MCF 10A (cell line): ENCODE measurements at regions not wholly inside any gene's neighbourhood (a gene's known extent, or its start where the extent isn't known, plus 50 kb on each side); places are given as distances from the start of the nearest gene placed in this dataset.
A peak's percentile ranks its signal among the peaks of the same experiment; 100 is the strongest.

Experiments used
- BruUV-seq: library from RNA; stranded (reverse); fragments of 400-500 nt; replicated peaks from 2 replicates; lab custom pipeline; 2021; lab: Mats Ljungman, UMichigan
- CTCF ChIA-PET: fragments of 300-600 bp; sonication (Branson Sonifier 250); formaldehyde crosslinking; extraction: SDS; loops from one replicate; lab custom pipeline; 2021; ENCODE audit warnings: antibody characterized with exemption, inconsistent platforms; lab: Yijun Ruan, JAX
- POLR2A ChIA-PET: fragments of 300-600, 350-650 bp; sonication (Branson Sonifier 250); formaldehyde crosslinking; extraction: SDS; loops from one replicate; lab custom pipeline; 2020; ENCODE audit warnings: antibody characterized with exemption, inconsistent platforms; lab: Yijun Ruan, JAX
- DNase-seq: peaks from one replicate; pipeline ENCODE4 v3.0.0-alpha.2; 2018; ENCODE audit not compliant: unreplicated experiment
- H3K27ac Mint-ChIP-seq: one replicate; pipeline ENCODE4 v1.8.0; 2022; ENCODE audit warnings: mild to moderate bottlenecking, low read depth, mixed read lengths; ENCODE audit not compliant: unreplicated experiment
- H3K27me3 Mint-ChIP-seq: one replicate; pipeline ENCODE4 v1.8.0; 2022; ENCODE audit warnings: mixed read lengths; ENCODE audit not compliant: insufficient read depth, unreplicated experiment
- H3K36me3 Mint-ChIP-seq: one replicate; pipeline ENCODE4 v1.8.0; 2022; ENCODE audit warnings: mild to moderate bottlenecking, moderate library complexity, mixed read lengths; ENCODE audit not compliant: insufficient read depth, unreplicated experiment
- H3K4me1 Mint-ChIP-seq: one replicate; pipeline ENCODE4 v1.8.0; 2022; ENCODE audit warnings: mixed read lengths; ENCODE audit not compliant: insufficient read depth, unreplicated experiment
- H3K4me3 Mint-ChIP-seq: one replicate; pipeline ENCODE4 v1.8.0; 2022; ENCODE audit warnings: mild to moderate bottlenecking, moderate library complexity, mixed read lengths; ENCODE audit not compliant: unreplicated experiment
- H3K9me3 Mint-ChIP-seq: one replicate; pipeline ENCODE4 v1.8.0; 2022; ENCODE audit warnings: mixed read lengths; ENCODE audit not compliant: unreplicated experiment
- intact Hi-C: fragments of 100-400 bp; cut with micrococcal nuclease; formaldehyde crosslinking; loops from 2 replicates; pipeline ENCODE4 v1.14.1; 2022
- TF ChIP-seq, protein P1 (sequence below): fragments of 200-600 bp; IDR thresholded peaks from one replicate; pipeline ENCODE4 v1.8.0; 2022; ENCODE audit warnings: antibody characterized with exemption, mild to moderate bottlenecking; ENCODE audit not compliant: unreplicated experiment

DNA sequence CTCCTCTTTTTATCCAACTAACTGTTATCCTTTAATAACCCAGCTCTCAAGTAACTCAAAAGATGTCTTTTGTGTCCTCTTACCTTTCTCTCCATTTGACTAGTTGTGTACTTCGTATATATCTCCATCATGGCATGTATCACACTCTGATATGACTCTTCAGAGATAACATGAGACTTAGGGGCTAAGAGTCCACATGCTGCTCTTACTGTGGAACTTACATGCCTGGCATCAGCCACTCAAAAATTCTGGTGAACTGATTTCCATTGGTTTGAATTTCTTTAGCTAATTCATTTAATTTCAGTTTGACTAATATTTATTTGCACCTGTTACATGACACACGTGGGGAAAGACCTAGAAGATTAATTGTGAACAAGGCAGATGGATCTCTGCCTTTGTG, 317.3 kb downstream of the HS3ST1 start:
- POLR2A ChIA-PET, result no interaction called here
- H3K27ac Mint-ChIP-seq, result no peak overlapping the region

DNA sequence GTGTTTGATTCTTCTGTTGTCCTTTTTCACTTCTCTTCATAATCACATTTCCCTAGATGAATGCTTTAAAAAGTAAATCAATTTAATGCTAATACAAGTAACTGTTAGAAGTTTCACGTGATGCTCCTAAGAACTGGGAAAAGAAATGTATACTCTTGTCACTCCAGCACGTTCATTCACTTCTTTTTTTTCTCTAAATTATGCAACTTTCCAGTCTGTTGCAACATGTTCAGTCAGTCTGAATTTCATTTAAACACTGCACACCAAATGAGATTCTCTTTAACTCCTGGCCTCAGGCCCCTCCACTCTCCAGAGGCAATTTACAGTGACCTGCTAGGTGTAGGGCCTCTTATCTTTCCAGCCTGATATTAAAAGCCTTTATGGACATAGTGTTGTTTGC, 321.9 kb downstream of the HS3ST1 start:
- POLR2A ChIA-PET, result no interaction called here

More for the DNA sequence above, 317.3 kb downstream of the HS3ST1 start:
- intact Hi-C loops, result no loop called here
- TF ChIP-seq, protein P1, sequence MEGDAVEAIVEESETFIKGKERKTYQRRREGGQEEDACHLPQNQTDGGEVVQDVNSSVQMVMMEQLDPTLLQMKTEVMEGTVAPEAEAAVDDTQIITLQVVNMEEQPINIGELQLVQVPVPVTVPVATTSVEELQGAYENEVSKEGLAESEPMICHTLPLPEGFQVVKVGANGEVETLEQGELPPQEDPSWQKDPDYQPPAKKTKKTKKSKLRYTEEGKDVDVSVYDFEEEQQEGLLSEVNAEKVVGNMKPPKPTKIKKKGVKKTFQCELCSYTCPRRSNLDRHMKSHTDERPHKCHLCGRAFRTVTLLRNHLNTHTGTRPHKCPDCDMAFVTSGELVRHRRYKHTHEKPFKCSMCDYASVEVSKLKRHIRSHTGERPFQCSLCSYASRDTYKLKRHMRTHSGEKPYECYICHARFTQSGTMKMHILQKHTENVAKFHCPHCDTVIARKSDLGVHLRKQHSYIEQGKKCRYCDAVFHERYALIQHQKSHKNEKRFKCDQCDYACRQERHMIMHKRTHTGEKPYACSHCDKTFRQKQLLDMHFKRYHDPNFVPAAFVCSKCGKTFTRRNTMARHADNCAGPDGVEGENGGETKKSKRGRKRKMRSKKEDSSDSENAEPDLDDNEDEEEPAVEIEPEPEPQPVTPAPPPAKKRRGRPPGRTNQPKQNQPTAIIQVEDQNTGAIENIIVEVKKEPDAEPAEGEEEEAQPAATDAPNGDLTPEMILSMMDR, result no peak
- CTCF ChIA-PET, result no interaction called here
- Mint-ChIP-seq H3K4me3 (no peak overlapping the region), H3K27me3 (no peaks in the 10 kb centered on the region), H3K4me1 (no peaks in the 10 kb centered on the region), H3K9me3 (peaks cover 45% of the 10 kb centered on the region), H3K36me3 (no peaks in the 10 kb centered on the region)
- BruUV-seq, result no TSS peak
- DNase-seq, result no peak

DNA sequence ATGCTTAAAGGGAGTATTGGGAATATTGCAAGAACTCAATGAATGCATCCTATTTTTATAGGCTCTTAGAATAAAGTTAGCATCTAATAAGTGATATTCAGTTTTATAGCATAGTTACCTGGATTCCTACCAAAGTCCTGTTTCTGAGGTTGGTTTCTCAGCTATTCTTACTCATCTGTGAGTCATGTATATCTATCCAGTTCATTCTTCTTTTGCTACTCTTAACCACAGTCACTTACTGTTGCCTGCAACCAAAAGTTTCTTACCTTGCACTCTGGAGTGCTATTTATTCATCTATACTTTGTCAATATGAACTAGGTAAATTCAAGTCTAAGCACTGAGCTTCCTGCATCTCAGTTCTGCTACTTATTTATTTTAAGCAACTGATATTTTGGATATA, 322.5 kb downstream of the HS3ST1 start:
- no TSS peak for BruUV-seq
- peaks cover 43% of the 10 kb centered on the region for H3K9me3 Mint-ChIP-seq
- intact Hi-C loops, result no loop called here
- TF ChIP-seq, protein P1, result no peak
- ChIA-PET CTCF (no interaction called here), POLR2A (no interaction called here)
- H3K27ac Mint-ChIP-seq, result no peak overlapping the region
- peak; percentile 66 for DNase-seq
- H3K36me3 Mint-ChIP-seq, result no peaks in the 10 kb centered on the region
- H3K4me3 Mint-ChIP-seq, result no peak overlapping the region
- H3K27me3 Mint-ChIP-seq, result no peaks in the 10 kb centered on the region
- H3K4me1 Mint-ChIP-seq, result no peaks in the 10 kb centered on the region

More for the DNA sequence above, 321.9 kb downstream of the HS3ST1 start:
- CTCF ChIA-PET, result no interaction called here
- TF ChIP-seq, protein P1, result no peak
- Mint-ChIP-seq H3K27me3 (no peaks in the 10 kb centered on the region), H3K27ac (no peak overlapping the region), H3K9me3 (peaks cover 47% of the 10 kb centered on the region), H3K4me1 (no peaks in the 10 kb centered on the region), H3K36me3 (no peaks in the 10 kb centered on the region), H3K4me3 (no peak overlapping the region)
- no TSS peak for BruUV-seq
- intact Hi-C loops, result no loop called here
- DNase-seq, result peak; percentile 55

DNA sequence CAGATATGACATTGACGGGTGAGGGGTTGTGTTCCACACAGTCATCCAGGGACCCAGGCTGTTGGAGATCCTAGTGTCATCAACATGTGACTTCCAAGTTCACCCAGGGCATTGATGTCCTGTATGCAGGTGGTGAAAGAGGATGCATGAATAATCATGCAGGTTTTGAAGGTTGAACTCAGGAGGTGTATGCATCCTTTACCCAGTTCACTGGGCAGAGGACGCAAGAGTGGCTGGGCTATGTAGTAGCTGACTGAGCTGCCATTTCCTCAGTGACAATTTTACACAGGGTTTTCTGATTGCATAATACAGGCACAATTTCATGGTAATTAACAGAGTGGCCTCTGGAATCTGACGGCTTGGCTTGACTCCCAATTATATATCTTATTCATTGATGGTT, 323.0 kb downstream of the HS3ST1 start:
- Mint-ChIP-seq H3K27me3 (no peaks in the 10 kb centered on the region), H3K27ac (no peak overlapping the region), H3K36me3 (no peaks in the 10 kb centered on the region), H3K4me1 (no peaks in the 10 kb centered on the region), H3K9me3 (peaks cover 39% of the 10 kb centered on the region), H3K4me3 (no peak overlapping the region)
- ChIA-PET POLR2A (no interaction called here), CTCF (no interaction called here)
- no TSS peak for BruUV-seq
- TF ChIP-seq, protein P1, result no peak
- DNase-seq, result no peak
- intact Hi-C loops, result no loop called here
